A549 (cell line): ENCODE measurements at regions not wholly inside any gene's neighbourhood (a gene's known extent, or its start where the extent isn't known, plus 50 kb on each side); places are given as distances from the start of the nearest gene placed in this dataset.

Experiments used
- ATAC-seq, 2 experiments: fragments of 200-7000 bp in 1 of 2; fragments of >200 bp in 1 of 2; cut with Nextera tagmentation in 1 of 2; cut with Tn5 transposase in 1 of 2; 3 replicates each; pipeline versions ENCODE4 v1.8.0 to v1.9.1; 2018 to 2020; ENCODE audit warnings: mild to moderate bottlenecking in 1 of 2, moderate library complexity in 1 of 2
- CTCF ChIA-PET: fragments of 300-600 bp; sonication (Branson Sonifier 250); formaldehyde crosslinking; extraction: SDS; loops from one replicate; lab custom pipeline; 2021; ENCODE audit warnings: antibody characterized with exemption, inconsistent platforms; lab: Yijun Ruan, JAX
- POLR2A ChIA-PET: fragments of 350-600 bp; formaldehyde crosslinking; extraction: SDS; loops from one replicate; lab custom pipeline; 2021; ENCODE audit warnings: antibody characterized with exemption, inconsistent platforms; lab: Yijun Ruan, JAX
- DNase-seq, 2 experiments: peaks; one replicate each; pipeline versions ENCODE4 v3.0.0 to v3.0.0-alpha.2; 2011 to 2016; ENCODE audit warnings: low read depth in 1 of 2, low spot score in 1 of 2
- FAIRE-seq: peaks from 2 replicates; lab custom pipeline; 2011; peaks lifted over from hg19 to GRCh38; lab: Jason Lieb, UNC
- H3K27ac ChIP-seq, 2 experiments: fragments of >200 bp; sonication (Bioruptor Twin); formaldehyde crosslinking; 3 replicates each; pipeline ENCODE4 v1.5.1; 2016 to 2017
- H3K4me1 ChIP-seq: fragments of >200 bp; sonication (Bioruptor Twin); formaldehyde crosslinking; 3 replicates; pipeline ENCODE4 v1.6.1; 2016
- H3K4me2 ChIP-seq: fragments of >200 bp; sonication (Bioruptor Twin); formaldehyde crosslinking; 3 replicates; pipeline ENCODE4 v1.6.1; 2016
- H3K4me3 ChIP-seq: fragments of >200 bp; sonication (Bioruptor Twin); formaldehyde crosslinking; 3 replicates; pipeline ENCODE4 v1.5.1; 2016
- H3K9me3 ChIP-seq: fragments of >200 bp; sonication (Bioruptor Twin); formaldehyde crosslinking; 3 replicates; pipeline ENCODE4 v1.6.1; 2016
- BCL3 ChIP-seq: fragments of >200 bp; sonication (Bioruptor Twin); formaldehyde crosslinking; IDR thresholded peaks from 3 replicates; pipeline ENCODE4 v1.6.1; 2016
- CBX2 ChIP-seq: fragments of 200-600 bp; sonication (generic); IDR thresholded peaks from 2 replicates; pipeline ENCODE4 v1.6.1; 2016; ENCODE audit warnings: low read depth, mild to moderate bottlenecking, borderline replicate concordance
- CBX8 ChIP-seq: fragments of 200-600 bp; sonication (generic); IDR thresholded peaks from 2 replicates; pipeline ENCODE4 v1.6.1; 2016
- CHD2 ChIP-seq: fragments of 150-350 bp; IDR thresholded peaks from 2 replicates; pipeline ENCODE4 v1.6.1; 2014; ENCODE audit warnings: low read length; ENCODE audit not compliant: partially characterized antibody
- CHD4 ChIP-seq: fragments of 200-600 bp; sonication (generic); IDR thresholded peaks from 2 replicates; pipeline ENCODE4 v1.6.1; 2016; ENCODE audit warnings: antibody characterized with exemption, mild to moderate bottlenecking, borderline replicate concordance
- E2F6 ChIP-seq: IDR thresholded peaks from 2 replicates; pipeline ENCODE4 v1.6.1; 2012; ENCODE audit warnings: low read depth, borderline replicate concordance
- EHF ChIP-seq: fragments of 250-450 bp; sonication (Bioruptor Pico); IDR thresholded peaks from 2 replicates; pipeline ENCODE4 v1.5.0; 2020; ENCODE audit warnings: mild to moderate bottlenecking
- ELK1 ChIP-seq: fragments of 150-350 bp; IDR thresholded peaks from 2 replicates; pipeline ENCODE4 v1.6.1; 2014; ENCODE audit warnings: low read depth, mild to moderate bottlenecking, low read length
- EP300 ChIP-seq, 2 experiments: fragments of >200 bp; sonication (Bioruptor Twin); formaldehyde crosslinking; IDR thresholded peaks; 2 replicates in 1 of 2; 3 replicates in 1 of 2; pipeline ENCODE4 v1.6.1; 2016 to 2017
- ESRRA ChIP-seq: fragments of 150-350 bp; IDR thresholded peaks from 2 replicates; pipeline ENCODE4 v1.6.1; 2014; ENCODE audit warnings: mild to moderate bottlenecking, low read length, borderline replicate concordance
- HES2 ChIP-seq: fragments of >200 bp; sonication (Bioruptor Twin); formaldehyde crosslinking; IDR thresholded peaks from 2 replicates; pipeline ENCODE4 v1.6.1; 2016
- HEYL ChIP-seq: fragments of 250-450 bp; sonication (Bioruptor Pico); IDR thresholded peaks from 2 replicates; pipeline ENCODE4 v1.8.0; 2021; ENCODE audit warnings: mild to moderate bottlenecking, moderate library complexity
- HOXB13 ChIP-seq: fragments of 250-450 bp; sonication (Bioruptor Pico); IDR thresholded peaks from 2 replicates; pipeline ENCODE4 v1.5.0; 2020; ENCODE audit warnings: low read depth, mild to moderate bottlenecking, moderate library complexity
- HOXB5 ChIP-seq: fragments of 250-450 bp; sonication (Bioruptor Pico); IDR thresholded peaks from 2 replicates; pipeline ENCODE4 v1.5.0; 2020; ENCODE audit warnings: mild to moderate bottlenecking, moderate library complexity
- MAZ ChIP-seq: fragments of 150-350 bp; IDR thresholded peaks from 2 replicates; pipeline ENCODE4 v1.6.1; 2014; ENCODE audit warnings: antibody characterized with exemption, low read depth, low read length, borderline replicate concordance
- MYC ChIP-seq: IDR thresholded peaks from 2 replicates; pipeline ENCODE4 v1.6.1; 2012; ENCODE audit warnings: mild to moderate bottlenecking, inconsistent platforms, low read length, improper control_type of control experiment, borderline replicate concordance
- NR3C1 ChIP-seq: fragments of >200 bp; sonication (Bioruptor Twin); formaldehyde crosslinking; IDR thresholded peaks from 3 replicates; pipeline ENCODE4 v1.6.1; 2017
- PBX3 ChIP-seq: IDR thresholded peaks from 2 replicates; pipeline ENCODE4 v1.6.1; 2012
- POLR2A ChIP-seq: IDR thresholded peaks from 2 replicates; pipeline ENCODE4 v1.6.1; 2012; ENCODE audit warnings: mild to moderate bottlenecking, low read length
- RCOR1 ChIP-seq: fragments of 150-350 bp; IDR thresholded peaks from 2 replicates; pipeline ENCODE4 v1.6.1; 2014; ENCODE audit warnings: antibody characterized with exemption, low read length, low read depth
- RNF2 ChIP-seq: fragments of 200-600 bp; sonication (generic); IDR thresholded peaks from 2 replicates; pipeline ENCODE4 v1.6.1; 2016; ENCODE audit warnings: low read depth, mild to moderate bottlenecking, antibody characterized with exemption, moderate library complexity, borderline replicate concordance
- SREBF2 ChIP-seq: fragments of 450-650 bp; IDR thresholded peaks from 2 replicates; pipeline ENCODE4 v1.6.1; 2014; ENCODE audit warnings: mild to moderate bottlenecking, moderate library complexity
- TFCP2L1 ChIP-seq: fragments of 250-450 bp; sonication (Bioruptor Pico); IDR thresholded peaks from 2 replicates; pipeline ENCODE4 v1.5.0; 2021; ENCODE audit warnings: mild to moderate bottlenecking
- ZNF302 ChIP-seq: fragments of 250-450 bp; sonication (Bioruptor Pico); IDR thresholded peaks from 2 replicates; pipeline ENCODE4 v1.9.0; 2021; ENCODE audit warnings: inconsistent platforms, mild to moderate bottlenecking, moderate library complexity
- WGBS: methylation state at CpG from one replicate; pipeline ENCODE4 v1.1.6; 2017; ENCODE audit errors: missing lambda C conversion rate; 5-methylcytosine and 5-hydroxymethylcytosine counted together

GRCh38 chr9:91496351-91496750, 72.7 kb upstream of the NFIL3 start (continued):
- TF ChIP-seq BCL3: no peak
- TF ChIP-seq NR3C1: no peak
- no peak for TF ChIP-seq CBX8
- no peak for TF ChIP-seq ESRRA
- no peak for TF ChIP-seq E2F6
- no peak for TF ChIP-seq SREBF2

GRCh38 chr9:91495450-91495849, 71.8 kb upstream of the NFIL3 start:
- ChIA-PET CTCF (no interaction called here), POLR2A (no interaction called here)
- FAIRE-seq: no peak
- H3K9me3 ChIP-seq: no peaks in the 10 kb centered on the region
- WGBS: 43% methylated on average over 4 of the region's 4 CpGs
- DNase-seq: no peak
- H3K4me2 ChIP-seq: 0 out of 3 replicates have a peak overlapping the region, but pooled peaks have one; percentile 22
- H3K27ac ChIP-seq: peak overlapping the region in 1 of 2 experiments; percentile 25; a peak in 1 of 6 replicates
- H3K4me3 ChIP-seq: no peak overlapping the region
- peak in 1 of 2 experiments; percentile 47; a peak in 3 of 6 replicates for ATAC-seq
- peaks cover 21% of the 10 kb centered on the region for H3K4me1 ChIP-seq
- TF ChIP-seq RCOR1 (no peak), CHD4 (no peak), EHF (no peak), PBX3 (no peak), TFCP2L1 (CRISPR knock-in tag) (no peak), ELK1 (no peak), EP300 (IDR thresholded peaks at IDR 0.05) (no peak), HOXB5 (CRISPR knock-in tag) (no peak), POLR2A (no peak), CBX2 (no peak), NR3C1 (no peak), RNF2 (no peak), MAZ (no peak), HES2 (no peak), MYC (no peak), ZNF302 (CRISPR knock-in tag) (no peak), E2F6 (no peak)

- ChIA-PET POLR2A (no interaction called here), CTCF (interaction anchor here (1.5 kb wide), 1 partner anchor 14 kb away, joined by 3 read pairs; no protein-coding TSS in a partner anchor)
- Histone ChIP-seq H3K4me3 (no peak overlapping the region), H3K9me3 (no peaks in the 10 kb centered on the region), H3K4me2 (no peak overlapping the region), H3K4me1 (peaks cover 15% of the 10 kb centered on the region), H3K27ac (no peak overlapping the region)
- TF ChIP-seq SREBF2: no peak
- no peak for TF ChIP-seq HOXB13 (CRISPR knock-in tag)
- TF ChIP-seq CHD2: no peak
- no peak for TF ChIP-seq ELK1
- no peak for TF ChIP-seq HEYL (CRISPR knock-in tag)
- no peak for FAIRE-seq
- ATAC-seq: no peak
- no peak for DNase-seq
- WGBS: 79% methylated on average over 3 of the region's 3 CpGs
These were observed 71.1 kb upstream of the NFIL3 start for GRCh38 chr9:91494751-91495150.
